Muscle of leg (tissue), 3 donors: ENCODE measurements at regions not wholly inside any gene's neighbourhood (a gene's known extent, or its start where the extent isn't known, plus 50 kb on each side); places are given as distances from the start of the nearest gene placed in this dataset.

Experiments used
- DNase-seq: peaks from one replicate; pipeline ENCODE4 v3.0.0; 2013
- H3K27ac ChIP-seq: one replicate; pipeline ENCODE4 v1.5.1; 2013; ENCODE audit warnings: mild to moderate bottlenecking, low read length, control low read depth
- H3K27me3 ChIP-seq: one replicate; pipeline ENCODE4 v1.6.1; 2013; ENCODE audit warnings: low read length; ENCODE audit not compliant: control insufficient read depth, insufficient read depth
- H3K36me3 ChIP-seq: one replicate; pipeline ENCODE4 v1.6.1; 2013; ENCODE audit warnings: low read length; ENCODE audit not compliant: control insufficient read depth, insufficient read depth
- H3K4me1 ChIP-seq: one replicate; pipeline ENCODE4 v1.6.1; 2013; ENCODE audit warnings: low read length; ENCODE audit not compliant: control insufficient read depth, insufficient read depth
- H3K4me3 ChIP-seq: one replicate; pipeline ENCODE4 v1.5.1; 2013; ENCODE audit warnings: low read length, control low read depth
- H3K9me3 ChIP-seq: replicated peaks from 2 replicates; pipeline ENCODE4 v1.6.1; 2013; ENCODE audit warnings: low read depth, low read length; ENCODE audit not compliant: control insufficient read depth
- WGBS: methylation state at CpG from one replicate; pipeline ENCODE4 v1.1.5; 2013; ENCODE audit warnings: missing lambda C conversion rate; ENCODE audit not compliant: insufficient coverage; 5-methylcytosine and 5-hydroxymethylcytosine counted together

DNA sequence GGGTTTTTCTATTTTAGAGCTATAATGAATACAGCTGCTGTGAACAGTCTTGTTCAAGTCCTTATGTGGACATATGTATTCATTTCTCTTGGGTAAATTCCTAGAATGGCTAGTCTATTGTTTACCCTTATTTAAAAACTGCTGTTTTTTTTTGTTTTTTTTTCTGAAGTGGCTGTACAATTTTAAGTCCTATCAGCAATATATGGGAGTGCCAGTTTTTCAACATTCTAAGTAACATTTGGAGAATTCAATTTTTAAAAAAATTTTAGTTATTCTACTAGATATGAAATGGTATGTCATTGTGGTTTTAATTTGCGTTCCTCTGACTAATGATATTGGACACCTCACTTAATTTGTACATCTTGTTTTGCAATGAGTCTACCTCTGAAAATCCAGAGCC is 349.7 kb downstream of the SATB2 start:
- DNase-seq: no peak
- Histone ChIP-seq H3K27ac (no peak overlapping the region), H3K27me3 (no peaks in the 10 kb centered on the region), H3K4me3 (no peak overlapping the region), H3K9me3 (no peaks in the 10 kb centered on the region), H3K36me3 (no peaks in the 10 kb centered on the region), H3K4me1 (no peaks in the 10 kb centered on the region)
- no CpG with 5 or more reads among the region's 1 CpG for WGBS

GRCh38 chr2:199105826-199106225 is 351.9 kb downstream of the SATB2 start:
- no peaks in the 10 kb centered on the region for H3K4me1 ChIP-seq
- H3K4me3 ChIP-seq: no peak overlapping the region
- no peak overlapping the region for H3K27ac ChIP-seq
- no peaks in the 10 kb centered on the region for H3K9me3 ChIP-seq
- no peaks in the 10 kb centered on the region for H3K27me3 ChIP-seq
- WGBS: no CpG with 5 or more reads among the region's 3 CpGs
- no peak for DNase-seq
- H3K36me3 ChIP-seq: no peaks in the 10 kb centered on the region

GRCh38 chr2:199101487-199101886 is 356.3 kb downstream of the SATB2 start:
- no peaks in the 10 kb centered on the region for H3K4me1 ChIP-seq
- H3K27ac ChIP-seq: no peak overlapping the region
- WGBS: 67% methylated on average over 3 of the region's 3 CpGs
- no peak overlapping the region for H3K4me3 ChIP-seq
- no peaks in the 10 kb centered on the region for H3K9me3 ChIP-seq
- no peaks in the 10 kb centered on the region for H3K27me3 ChIP-seq
- no peaks in the 10 kb centered on the region for H3K36me3 ChIP-seq
- no peak for DNase-seq

DNA sequence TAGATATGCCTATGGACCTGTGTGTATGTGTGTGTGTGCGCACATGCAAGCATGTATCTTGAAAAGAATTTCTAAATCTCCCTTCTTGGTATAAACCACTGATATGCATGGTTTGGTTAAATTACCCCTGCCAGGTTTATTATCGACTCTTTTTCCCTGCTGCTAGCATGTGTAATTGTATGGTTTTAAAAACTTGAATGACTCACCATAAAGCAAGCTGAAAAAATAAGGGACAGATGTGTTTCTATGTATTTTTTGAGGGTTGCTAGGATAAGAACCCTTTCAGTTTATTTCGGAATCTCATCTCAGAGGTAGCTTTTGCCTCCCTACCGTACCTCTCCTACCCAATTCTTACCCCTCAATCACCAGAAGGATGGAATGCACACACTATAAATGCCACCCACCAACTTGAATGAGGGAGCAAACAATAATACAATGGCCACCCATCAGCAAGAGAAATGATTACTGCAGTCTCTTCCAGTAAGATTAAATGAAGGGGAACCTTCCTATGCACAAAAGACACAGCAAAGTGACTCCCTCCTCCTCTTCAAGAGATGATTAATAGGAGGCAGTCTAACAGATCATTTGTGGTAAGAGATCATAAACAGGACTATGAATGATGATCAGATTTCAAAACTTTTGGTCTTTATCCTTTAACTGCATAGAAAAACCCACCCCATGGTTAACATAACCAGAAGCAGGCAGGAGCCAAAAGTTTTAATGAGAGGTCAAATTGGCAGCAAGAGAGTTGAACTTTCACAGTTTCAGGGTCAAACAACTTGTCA is 357.2 kb downstream of the SATB2 start:
- no peaks in the 10 kb centered on the region for H3K9me3 ChIP-seq
- H3K4me1 ChIP-seq: no peaks in the 10 kb centered on the region
- H3K27me3 ChIP-seq: no peaks in the 10 kb centered on the region
- DNase-seq: no peak
- no peaks in the 10 kb centered on the region for H3K36me3 ChIP-seq
- no peak overlapping the region for H3K4me3 ChIP-seq
- no CpG with 5 or more reads among the region's 4 CpGs for WGBS
- H3K27ac ChIP-seq: no peak overlapping the region

GRCh38 chr2:199092419-199092818 is 365.3 kb downstream of the SATB2 start:
- WGBS: 100% methylated on average over 1 of the region's 2 CpGs
- Histone ChIP-seq H3K4me3 (no peak overlapping the region), H3K4me1 (no peaks in the 10 kb centered on the region), H3K9me3 (no peaks in the 10 kb centered on the region), H3K27me3 (no peaks in the 10 kb centered on the region), H3K27ac (no peak overlapping the region), H3K36me3 (no peaks in the 10 kb centered on the region)
- no peak for DNase-seq

DNA sequence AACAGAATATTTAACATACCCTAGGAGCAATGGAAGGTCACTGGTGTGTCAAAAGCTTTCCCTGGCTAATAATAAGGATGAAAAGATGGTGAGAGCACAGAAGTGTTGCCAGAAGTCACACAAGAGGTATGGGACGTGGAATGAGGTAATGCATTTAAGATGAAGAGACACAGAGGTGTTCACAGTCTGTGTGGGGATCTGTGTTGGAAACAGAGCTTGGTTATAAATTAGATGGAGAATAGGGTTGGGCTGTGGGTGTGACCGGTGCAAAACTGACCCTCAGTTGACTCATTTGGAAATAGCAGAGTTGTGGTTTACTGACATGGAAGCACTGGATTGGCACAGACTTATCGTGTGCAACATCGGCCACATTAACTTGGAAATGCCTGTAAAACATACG is 372.5 kb downstream of the SATB2 start:
- Histone ChIP-seq H3K36me3 (no peaks in the 10 kb centered on the region), H3K27ac (no peak overlapping the region), H3K4me1 (no peaks in the 10 kb centered on the region), H3K27me3 (no peaks in the 10 kb centered on the region), H3K9me3 (no peaks in the 10 kb centered on the region), H3K4me3 (no peak overlapping the region)
- no peak for DNase-seq
- 82% methylated on average over 2 of the region's 5 CpGs for WGBS

GRCh38 chr2:199070322-199070949 is 387.3 kb downstream of the SATB2 start:
- no CpG with 5 or more reads among the region's 1 CpG for WGBS
- H3K36me3 ChIP-seq: no peaks in the 10 kb centered on the region
- H3K9me3 ChIP-seq: no peaks in the 10 kb centered on the region
- no peaks in the 10 kb centered on the region for H3K27me3 ChIP-seq
- no peak for DNase-seq
- H3K27ac ChIP-seq: no peak overlapping the region
- no peak overlapping the region for H3K4me3 ChIP-seq
- no peaks in the 10 kb centered on the region for H3K4me1 ChIP-seq

GRCh38 chr2:199064201-199064600 is 393.5 kb downstream of the SATB2 start:
- no CpG with 5 or more reads among the region's 2 CpGs for WGBS
- no peaks in the 10 kb centered on the region for H3K4me1 ChIP-seq
- DNase-seq: no peak

DNA sequence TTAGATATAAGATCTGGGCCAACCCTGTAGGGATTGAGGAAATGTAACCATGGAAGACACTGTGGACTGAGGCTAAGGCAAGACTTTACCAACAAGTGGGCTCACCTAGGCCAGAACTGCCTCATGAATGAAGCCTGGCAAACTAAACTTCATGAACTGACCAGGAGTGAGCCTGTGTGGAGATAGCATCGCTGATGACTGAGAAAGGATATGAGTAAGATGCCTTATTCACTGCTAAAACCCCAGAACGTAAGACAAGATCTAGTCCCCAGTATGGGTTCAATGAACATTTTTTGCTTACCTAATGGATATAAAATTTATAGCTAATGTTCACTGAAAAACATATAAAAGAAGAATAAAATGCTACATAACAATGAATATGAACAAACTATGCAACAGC is 399.8 kb downstream of the SATB2 start:
- Histone ChIP-seq H3K27ac (no peak overlapping the region), H3K4me1 (no peaks in the 10 kb centered on the region), H3K9me3 (no peaks in the 10 kb centered on the region), H3K4me3 (no peak overlapping the region), H3K36me3 (no peaks in the 10 kb centered on the region), H3K27me3 (no peaks in the 10 kb centered on the region)
- WGBS: no CpG with 5 or more reads among the region's 2 CpGs
- no peak for DNase-seq

More at GRCh38 chr2:199064201-199064600, 393.5 kb downstream of the SATB2 start:
- Histone ChIP-seq H3K9me3 (peaks cover 5% of the 10 kb centered on the region), H3K27me3 (no peaks in the 10 kb centered on the region), H3K27ac (no peak overlapping the region), H3K4me3 (no peak overlapping the region), H3K36me3 (no peaks in the 10 kb centered on the region)

- DNase-seq: no peak
- Histone ChIP-seq H3K4me3 (no peak overlapping the region), H3K9me3 (no peaks in the 10 kb centered on the region), H3K27me3 (no peaks in the 10 kb centered on the region), H3K4me1 (no peaks in the 10 kb centered on the region), H3K36me3 (no peaks in the 10 kb centered on the region), H3K27ac (no peak overlapping the region)
- WGBS: no CpG with 5 or more reads among the region's 2 CpGs
These were observed 402.4 kb downstream of the SATB2 start for GRCh38 chr2:199055336-199055735.
